GM21367 (cell line): ENCODE measurements at regions not wholly inside any gene's neighbourhood (a gene's known extent, or its start where the extent isn't known, plus 50 kb on each side); places are given as distances from the start of the nearest gene placed in this dataset.
"Not testable (repeated sequence)": the region's sequence is repeated elsewhere in the genome, so short reads cannot be mapped to it uniquely, and the experiment has no call there.

Experiments used
- ATAC-seq: cut with Tn5 transposase; IDR thresholded peaks from one replicate; pipeline ENCODE4 v1.9.1; 2021; ENCODE audit not compliant: unreplicated experiment

DNA sequence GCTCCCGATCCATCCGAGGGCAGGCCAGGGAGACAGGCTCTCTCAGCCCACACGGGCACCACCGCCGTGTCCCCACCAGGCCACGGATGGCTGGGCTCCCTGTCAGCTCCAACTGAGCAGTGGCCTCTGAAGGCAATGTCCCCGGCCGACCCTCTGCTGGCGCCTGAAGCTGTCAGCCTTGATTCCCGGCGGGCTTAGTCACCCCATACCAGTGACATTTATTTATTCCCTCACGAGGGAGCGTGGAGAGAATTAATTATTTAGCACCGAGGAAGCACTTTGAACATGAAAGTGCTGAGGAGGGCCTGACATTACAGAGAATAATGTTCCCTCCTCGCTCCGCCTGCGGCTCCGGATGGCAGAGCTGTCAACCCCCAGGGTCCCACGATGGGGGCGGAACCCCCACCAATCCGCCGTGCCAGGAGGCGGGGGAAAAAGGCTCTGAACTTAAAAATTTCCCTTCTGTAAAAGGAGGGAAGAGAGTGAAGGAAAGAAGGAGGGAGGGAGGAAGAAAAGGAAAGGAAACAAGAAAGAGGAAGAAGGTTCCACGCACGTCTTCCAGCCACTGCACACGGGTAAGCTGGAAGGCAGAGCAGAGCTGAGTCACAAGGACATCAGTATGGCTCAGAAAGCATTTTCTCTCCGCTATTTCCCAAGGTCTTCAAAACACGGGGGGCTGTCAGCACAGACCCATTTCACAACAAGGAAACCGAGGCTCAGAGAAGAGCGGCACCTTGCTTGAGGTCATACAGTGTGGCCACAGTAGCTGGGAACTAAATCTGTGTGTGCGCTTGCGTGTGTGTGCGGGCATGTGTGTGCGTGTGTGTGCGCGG lies 108.7 kb upstream of the NCOR2 start:
- no peak for ATAC-seq

GRCh38 chr12:124674937-124675336 lies 107.5 kb upstream of the NCOR2 start:
- no peak for ATAC-seq

- no peak for ATAC-seq
Observed at GRCh38 chr12:124673801-124674617, 106.6 kb upstream of the NCOR2 start.

DNA sequence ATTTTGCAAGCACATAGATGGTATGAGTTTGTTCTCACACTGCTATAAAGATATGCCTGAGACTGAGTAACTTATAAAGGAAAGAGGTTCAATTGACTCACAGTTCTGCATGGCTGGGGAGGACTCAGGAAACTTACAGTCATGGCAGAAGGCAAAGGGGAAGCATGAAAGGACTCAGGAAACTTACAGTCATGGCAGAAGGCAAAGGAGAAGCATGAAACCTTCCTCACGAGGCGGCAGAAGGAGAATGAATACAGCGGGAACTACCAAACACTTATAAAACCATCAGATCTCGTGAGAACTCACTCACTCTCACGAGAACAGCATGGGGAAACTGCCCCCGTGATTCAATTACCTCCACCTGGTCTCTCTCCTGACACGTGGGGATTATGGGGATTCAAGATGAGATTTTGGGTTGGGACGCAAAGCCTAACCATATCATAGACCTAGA lies 101.9 kb upstream of the NCOR2 start:
- not testable (repeated sequence) for ATAC-seq

- no peak for ATAC-seq
Observed at GRCh38 chr12:124668602-124669001, 101.2 kb upstream of the NCOR2 start.

DNA sequence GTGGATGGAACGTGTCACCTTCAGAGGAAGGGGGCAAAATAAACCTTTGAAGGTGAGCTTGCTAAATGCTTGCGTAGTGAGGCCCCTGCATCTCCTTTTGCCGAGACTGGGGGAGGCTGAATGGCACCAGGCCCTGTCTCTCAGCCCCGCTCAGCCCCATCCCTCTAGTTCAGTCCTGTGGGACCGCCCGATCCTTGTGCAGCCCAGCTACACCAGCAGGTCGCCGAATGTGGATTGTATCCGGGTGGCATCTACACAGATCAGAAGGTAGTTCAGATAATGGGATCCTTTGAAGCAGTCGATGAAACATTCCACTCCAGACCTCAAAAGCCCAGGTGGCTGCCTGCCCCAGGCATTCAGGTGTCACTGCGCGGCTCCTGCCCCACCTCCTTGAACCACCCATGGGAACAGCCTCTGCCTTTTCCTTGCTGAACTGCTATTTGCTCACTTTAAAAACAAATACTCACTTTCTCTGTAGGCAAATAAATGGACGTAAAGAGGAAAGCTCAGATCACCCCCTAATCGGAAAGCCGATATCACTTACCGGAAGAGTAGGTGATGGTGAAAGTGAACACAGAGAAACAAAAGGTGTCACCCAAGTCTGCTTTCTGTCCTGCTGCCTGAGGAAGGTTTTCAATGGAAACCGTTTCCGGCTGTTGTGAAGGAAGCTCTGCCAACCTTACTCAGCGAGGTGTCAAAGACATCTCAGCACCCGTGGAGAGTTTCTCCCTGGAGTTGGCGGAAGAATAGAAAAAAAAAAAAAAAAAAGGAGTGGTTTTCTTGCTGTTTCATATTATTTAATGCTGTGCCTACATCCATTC lies 100.3 kb upstream of the NCOR2 start:
- ATAC-seq = no peak

- no peak for ATAC-seq
Observed at GRCh38 chr12:124666722-124667259, 99.4 kb upstream of the NCOR2 start.

GRCh38 chr12:124665511-124665910 lies 98.1 kb upstream of the NCOR2 start:
- ATAC-seq = no peak

DNA sequence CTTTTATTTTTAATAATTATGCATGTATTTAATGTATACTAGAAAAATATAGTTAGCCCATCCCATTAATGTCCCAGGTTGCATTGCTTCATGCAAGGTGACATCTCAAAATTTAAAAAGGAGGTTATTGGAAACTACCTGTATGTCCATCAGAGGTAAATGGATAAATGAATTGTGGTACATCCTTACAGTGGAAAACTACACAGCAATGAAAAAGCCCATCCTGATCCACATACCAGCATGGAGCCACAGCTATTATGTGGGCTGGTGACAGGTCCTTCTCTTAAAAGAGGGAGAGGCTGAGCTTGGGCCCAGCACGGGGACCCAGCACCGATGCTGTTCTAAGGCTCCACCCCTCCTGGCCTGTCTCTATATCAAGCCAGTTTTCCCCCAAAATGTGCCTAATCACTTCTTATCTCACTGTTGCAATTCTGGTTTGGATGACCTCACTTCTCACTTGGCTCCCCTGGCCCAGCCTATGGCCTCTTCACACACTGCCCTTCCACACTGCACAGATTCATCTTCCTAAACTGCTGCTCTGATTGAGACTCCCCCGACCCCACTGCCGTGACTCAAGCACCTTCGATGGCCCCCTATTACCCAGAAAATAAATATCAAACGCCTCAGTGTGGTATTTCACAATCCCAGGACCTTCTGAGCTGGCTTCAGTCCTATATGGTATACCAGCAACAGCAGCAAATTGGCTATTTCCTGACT lies 97.1 kb upstream of the NCOR2 start:
- ATAC-seq = no peak

DNA sequence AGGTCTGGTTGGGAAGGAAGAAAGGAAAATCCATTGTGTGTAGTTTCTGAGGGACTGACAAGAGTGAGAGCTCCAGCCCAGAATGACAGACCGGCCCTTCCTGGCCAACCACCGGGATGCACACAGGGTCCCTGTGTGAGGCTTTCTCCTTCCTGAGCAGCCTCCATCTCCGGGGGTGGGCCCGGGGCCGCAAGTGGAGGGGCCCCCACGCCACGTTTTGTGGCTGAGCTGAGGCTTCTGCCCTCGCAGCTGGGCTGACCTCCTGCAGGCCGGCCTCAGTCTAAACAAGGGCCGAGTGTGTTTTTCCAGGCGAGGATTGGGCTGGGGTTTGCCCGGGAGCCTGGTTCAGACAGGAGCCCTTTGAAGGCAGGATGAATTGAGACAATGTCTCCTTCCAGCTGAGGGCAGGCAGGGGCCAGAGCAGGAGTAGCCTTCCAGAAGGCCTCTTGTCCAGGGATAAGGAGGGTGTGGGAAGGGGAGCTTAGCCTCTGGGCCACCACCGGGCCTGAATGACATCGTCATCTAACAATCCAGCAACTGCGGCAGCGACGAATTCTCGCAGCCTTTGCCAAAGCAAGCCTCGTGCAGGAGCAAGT lies 96.5 kb upstream of the NCOR2 start:
- no peak for ATAC-seq

DNA sequence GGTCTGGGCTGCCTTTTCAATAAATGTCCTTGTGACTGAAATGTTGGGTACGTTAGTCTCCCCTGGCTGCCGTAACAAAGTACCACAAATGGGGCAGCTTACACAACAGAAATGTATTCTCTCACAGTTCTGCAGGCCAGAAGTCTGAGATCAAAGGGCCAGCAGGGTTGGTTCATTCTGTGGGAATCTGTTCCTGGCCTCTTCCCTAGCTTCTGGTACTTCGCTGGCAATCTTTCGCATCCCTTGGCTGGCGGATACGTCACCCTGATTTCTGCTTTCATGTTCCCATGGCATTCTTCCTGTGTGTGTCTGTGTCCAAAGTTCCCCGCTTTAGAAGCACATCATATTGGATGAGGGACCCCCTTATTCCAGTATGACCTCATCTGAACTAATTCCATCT lies 95.8 kb upstream of the NCOR2 start:
- no peak for ATAC-seq

- no peak for ATAC-seq
Observed at GRCh38 chr12:124661341-124661740, 93.9 kb upstream of the NCOR2 start.

- ATAC-seq = no peak
Observed at GRCh38 chr12:124660851-124661250, 93.4 kb upstream of the NCOR2 start.

- ATAC-seq = no peak
Observed at GRCh38 chr12:124658806-124659402, 91.5 kb upstream of the NCOR2 start.

DNA sequence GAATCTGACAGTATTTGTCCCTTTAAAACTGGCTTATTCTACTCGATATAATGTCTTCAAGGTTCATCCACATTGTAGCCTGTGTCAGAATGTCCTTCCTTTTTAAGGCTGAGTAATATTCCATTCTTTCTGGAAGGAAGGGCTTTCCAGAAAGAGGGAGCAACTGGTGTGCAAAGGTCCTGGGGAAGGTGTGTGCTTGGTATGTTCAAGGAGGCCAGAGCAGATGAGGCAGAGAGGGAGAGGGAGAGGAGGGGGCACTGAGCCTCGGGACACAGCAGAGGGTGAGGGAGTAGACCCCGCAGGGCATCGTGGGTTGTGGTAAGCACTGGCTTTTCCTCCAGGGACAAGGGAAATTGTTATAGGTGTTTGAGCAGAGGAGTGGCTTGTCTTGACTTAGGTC lies 90.9 kb upstream of the NCOR2 start:
- no peak for ATAC-seq

- no peak for ATAC-seq
Observed at GRCh38 chr12:124656947-124657434, 89.6 kb upstream of the NCOR2 start.

- ATAC-seq = no peak
Observed at GRCh38 chr12:124655698-124656516, 88.5 kb upstream of the NCOR2 start.

- ATAC-seq = no peak
Observed at GRCh38 chr12:124655048-124655697, 87.8 kb upstream of the NCOR2 start.
